ENCODE measurements at regions not wholly inside any gene's neighbourhood (a gene's known extent, or its start where the extent isn't known, plus 50 kb on each side); places are given as distances from the start of the nearest gene placed in this dataset.

GRCh38 chrX:99572711-99573110, 837.4 kb downstream of the PCDH19 start:
- H4K5ac ChIP-seq (ENCODE audit: insufficient read length, low read depth, low read length), result no peak overlapping the region
- no peak for DNase-seq (ENCODE audit: low read depth in 1 of 2, low spot score in 2 of 2)
- peaks cover 0 to 7% of the 10 kb centered on the region in 2 experiments; a peak in 1 of 4 replicates for H3K9me3 ChIP-seq (ENCODE audit: insufficient read depth in 2 of 2, low read depth in 1 of 2, low read length in 1 of 2)
- H3K18ac ChIP-seq (ENCODE audit: extremely low read depth, low read length), result no peak overlapping the region
- H3K79me1 ChIP-seq (ENCODE audit: low read depth, low read length), result no peaks in the 10 kb centered on the region
- no peaks in the 10 kb centered on the region for H3K23me2 ChIP-seq (ENCODE audit: low read depth, low read length)
- H2BK120ac ChIP-seq (replicated peaks; ENCODE audit: low read depth, low read length), result no peak overlapping the region
- no peak overlapping the region for H3K4me3 ChIP-seq (ENCODE audit: extremely low read depth in 1 of 4, insufficient read depth in 2 of 4, low read depth in 3 of 4, low read length in 4 of 4)
- no peak for FAIRE-seq
- H3K27ac ChIP-seq (ENCODE audit: low read depth, low read length), result no peak overlapping the region
- no peaks in the 10 kb centered on the region for H3K27me3 ChIP-seq (replicated peaks in 1 of 4; ENCODE audit: control insufficient read depth in 3 of 4, extremely low read depth in 1 of 4, insufficient read depth in 3 of 4, low read length in 3 of 4)
- no peaks in the 10 kb centered on the region for H3K4me1 ChIP-seq (replicated peaks in 1 of 4; ENCODE audit: control insufficient read depth in 3 of 4, insufficient read depth in 4 of 4, low read length in 3 of 4)
- no peak overlapping the region for H4K91ac ChIP-seq (replicated peaks; ENCODE audit: insufficient read length, low read length)
- H2BK12ac ChIP-seq (ENCODE audit: low read depth, low read length), result no peak overlapping the region
- H4K8ac ChIP-seq (ENCODE audit: extremely low read depth, insufficient read depth, low read length), result no peak overlapping the region
- POLR2A ChIA-PET (ENCODE audit: partially characterized antibody), result no interaction called here
- no peak overlapping the region for H2AFZ ChIP-seq (ENCODE audit: low read length)
- H3K56ac ChIP-seq (replicated peaks; ENCODE audit: insufficient read length, low read depth, low read length), result no peak overlapping the region
- no peaks in the 10 kb centered on the region for H3K79me2 ChIP-seq (ENCODE audit: control insufficient read depth in 1 of 2, insufficient read depth in 2 of 2, low read length in 2 of 2)
- H3K9ac ChIP-seq (replicated peaks in 1 of 4; ENCODE audit: extremely low read depth in 1 of 4, low read depth in 3 of 4, low read length in 3 of 4), result no peak overlapping the region
- H2AK5ac ChIP-seq (ENCODE audit: low read depth, low read length), result no peak overlapping the region
- H3K4ac ChIP-seq (replicated peaks; ENCODE audit: insufficient read length, low read depth, low read length), result no peak overlapping the region
- no peak overlapping the region for H2BK20ac ChIP-seq (ENCODE audit: low read length)
- no peak overlapping the region for H2BK15ac ChIP-seq (ENCODE audit: low read length)
- CTCF ChIA-PET (ENCODE audit: partially characterized antibody), result no interaction called here
- H3K36me3 ChIP-seq (ENCODE audit: control insufficient read depth in 2 of 4, insufficient read depth in 4 of 4, low read length in 3 of 4), result no peaks in the 10 kb centered on the region
- no peak overlapping the region for H3K23ac ChIP-seq (ENCODE audit: insufficient read length)
- H4K20me1 ChIP-seq (replicated peaks in 1 of 2; ENCODE audit: control insufficient read depth in 1 of 2, insufficient read depth in 2 of 2, low read length in 2 of 2), result no peaks in the 10 kb centered on the region
- H3K4me2 ChIP-seq (ENCODE audit: insufficient read depth in 1 of 2, low read depth in 2 of 2, low read length in 2 of 2), result no peak overlapping the region
- no peak overlapping the region for H2BK5ac ChIP-seq (ENCODE audit: low read depth, low read length)
- no peak overlapping the region for H3K14ac ChIP-seq (ENCODE audit: insufficient read length)
- TF ChIP-seq TBP (IDR thresholded peaks at IDR 0.05; ENCODE audit: low read depth, low read length), result no peak
- no peak for TF ChIP-seq POLR2AphosphoS5 (IDR thresholded peaks at IDR 0.05; ENCODE audit: low read depth, low read length)
- TF ChIP-seq EGR1 (IDR thresholded peaks at IDR 0.05; ENCODE audit: borderline replicate concordance, low read depth, low read length), result no peak
- TF ChIP-seq MAX (IDR thresholded peaks at IDR 0.05), result no peak
- no peak for TF ChIP-seq ATF2 (IDR thresholded peaks at IDR 0.05; ENCODE audit: low read length)
- TF ChIP-seq ATF3 (IDR thresholded peaks at IDR 0.05; ENCODE audit: insufficient read depth, low read depth, low read length), result no peak
- TF ChIP-seq, protein P1, sequence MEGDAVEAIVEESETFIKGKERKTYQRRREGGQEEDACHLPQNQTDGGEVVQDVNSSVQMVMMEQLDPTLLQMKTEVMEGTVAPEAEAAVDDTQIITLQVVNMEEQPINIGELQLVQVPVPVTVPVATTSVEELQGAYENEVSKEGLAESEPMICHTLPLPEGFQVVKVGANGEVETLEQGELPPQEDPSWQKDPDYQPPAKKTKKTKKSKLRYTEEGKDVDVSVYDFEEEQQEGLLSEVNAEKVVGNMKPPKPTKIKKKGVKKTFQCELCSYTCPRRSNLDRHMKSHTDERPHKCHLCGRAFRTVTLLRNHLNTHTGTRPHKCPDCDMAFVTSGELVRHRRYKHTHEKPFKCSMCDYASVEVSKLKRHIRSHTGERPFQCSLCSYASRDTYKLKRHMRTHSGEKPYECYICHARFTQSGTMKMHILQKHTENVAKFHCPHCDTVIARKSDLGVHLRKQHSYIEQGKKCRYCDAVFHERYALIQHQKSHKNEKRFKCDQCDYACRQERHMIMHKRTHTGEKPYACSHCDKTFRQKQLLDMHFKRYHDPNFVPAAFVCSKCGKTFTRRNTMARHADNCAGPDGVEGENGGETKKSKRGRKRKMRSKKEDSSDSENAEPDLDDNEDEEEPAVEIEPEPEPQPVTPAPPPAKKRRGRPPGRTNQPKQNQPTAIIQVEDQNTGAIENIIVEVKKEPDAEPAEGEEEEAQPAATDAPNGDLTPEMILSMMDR (IDR thresholded peaks at IDR 0.05; ENCODE audit: control extremely low read depth in 1 of 3, insufficient read depth in 1 of 3, low read depth in 1 of 3, low read length in 3 of 3), result no peak
- no peak for TF ChIP-seq FOSL1 (IDR thresholded peaks at IDR 0.05; ENCODE audit: insufficient read depth, low read depth, low read length)
- no peak for TF ChIP-seq SIN3A (conservative IDR thresholded peaks at IDR 0.05 in 1 of 2, IDR thresholded peaks at IDR 0.05 in 1 of 2; ENCODE audit: low read depth in 1 of 2, low read length in 2 of 2)
- TF ChIP-seq CEBPB (IDR thresholded peaks at IDR 0.05; ENCODE audit: low read depth, low read length), result no peak
- TF ChIP-seq SRF (IDR thresholded peaks at IDR 0.05; ENCODE audit: low read depth, low read length), result no peak

All from H1 (cell line).